C1 segment of cervical spinal cord (tissue), 14 donors: ENCODE measurements at regions not wholly inside any gene's neighbourhood (a gene's known extent, or its start where the extent isn't known, plus 50 kb on each side); places are given as distances from the start of the nearest gene placed in this dataset.
"Not testable (repeated sequence)": the region's sequence is repeated elsewhere in the genome, so short reads cannot be mapped to it uniquely, and the experiment has no call there.

Experiments
- DNase-seq, 14 donors: peaks; one replicate each; lab custom pipeline; 2025; lab: John Stamatoyannopoulos, UW

- no peak for DNase-seq
Observed at GRCh38 chr11:109480251-109480650, 58.3 kb downstream of the C11orf87 start.

GRCh38 chr11:109486129-109486528, 64.1 kb downstream of the C11orf87 start:
- no peak for DNase-seq

GRCh38 chr11:109490953-109491635, 69.1 kb downstream of the C11orf87 start:
- DNase-seq, result no peak

GRCh38 chr11:109506115-109506514, 84.1 kb downstream of the C11orf87 start:
- no peak for DNase-seq

GRCh38 chr11:109507331-109507730, 85.3 kb downstream of the C11orf87 start:
- no peak for DNase-seq

GRCh38 chr11:109507836-109508561, 86.0 kb downstream of the C11orf87 start:
- peak in 1 of 14 donors; percentile 10 for DNase-seq

- no peak for DNase-seq
Observed at GRCh38 chr11:109508943-109509342, 87.0 kb downstream of the C11orf87 start.

- DNase-seq, result no peak
Observed at GRCh38 chr11:109510316-109510715, 88.3 kb downstream of the C11orf87 start.

- no peak for DNase-seq
Observed at GRCh38 chr11:109511598-109511997, 89.6 kb downstream of the C11orf87 start.

- no peak for DNase-seq
Observed at GRCh38 chr11:109512249-109512648, 90.3 kb downstream of the C11orf87 start.

GRCh38 chr11:109512680-109513079, 90.7 kb downstream of the C11orf87 start:
- DNase-seq, result no peak

- DNase-seq, result no peak
Observed at GRCh38 chr11:109514313-109515018, 92.5 kb downstream of the C11orf87 start.

- DNase-seq, result no peak
Observed at GRCh38 chr11:109519253-109519652, 97.3 kb downstream of the C11orf87 start.

GRCh38 chr11:109521571-109522086, 99.6 kb downstream of the C11orf87 start:
- no peak for DNase-seq

- no peak for DNase-seq
Observed at GRCh38 chr11:109522116-109522755, 100.2 kb downstream of the C11orf87 start.

- not testable (repeated sequence) for DNase-seq
Observed at GRCh38 chr11:109525636-109526035, 103.6 kb downstream of the C11orf87 start.

GRCh38 chr11:109526061-109526460, 104.1 kb downstream of the C11orf87 start:
- DNase-seq, result no peak

GRCh38 chr11:109526931-109527330, 104.9 kb downstream of the C11orf87 start:
- no peak for DNase-seq

- DNase-seq, result no peak
Observed at GRCh38 chr11:109527496-109527895, 105.5 kb downstream of the C11orf87 start.

GRCh38 chr11:109547356-109548027, 125.5 kb downstream of the C11orf87 start:
- no peak for DNase-seq

- DNase-seq, result no peak
Observed at GRCh38 chr11:109552376-109552775, 130.4 kb downstream of the C11orf87 start.
